ENCODE measurements at regions not wholly inside any gene's neighbourhood (a gene's known extent, or its start where the extent isn't known, plus 50 kb on each side); places are given as distances from the start of the nearest gene placed in this dataset.
A peak's percentile ranks its signal among the peaks of the same experiment; 100 is the strongest.

- Histone ChIP-seq H4K20me1 (ENCODE audit: control insufficient read depth, insufficient read depth, low read depth, low read length) (no peaks in the 10 kb centered on the region), H3K9me2 (replicated peaks; ENCODE audit: control insufficient read depth, low read length) (no peaks in the 10 kb centered on the region), H3K27ac (ENCODE audit: low read depth, low read length) (no peak overlapping the region), H3F3A (ENCODE audit: control insufficient read depth, insufficient read depth) (no peaks in the 10 kb centered on the region), H3K36me3 (ENCODE audit: control insufficient read depth, low read length) (no peaks in the 10 kb centered on the region), H3K4me1 (ENCODE audit: control insufficient read depth, low read length) (peaks cover 55% of the 10 kb centered on the region), H3K27me3 (ENCODE audit: control insufficient read depth, low read length) (no peaks in the 10 kb centered on the region), H3K9me3 (ENCODE audit: control insufficient read depth, insufficient read depth, low read length) (peaks cover 10% of the 10 kb centered on the region), H3K4me3 (ENCODE audit: low read length) (no peak overlapping the region), H3K4me2 (ENCODE audit: low read length) (no peak overlapping the region), H3K79me2 (ENCODE audit: control insufficient read depth, low read length) (no peaks in the 10 kb centered on the region)
- TF ChIP-seq CTCF (IDR thresholded peaks at IDR 0.05; ENCODE audit: low read depth, low read length, poor library complexity, severe bottlenecking) (no peak), EZH2phosphoT487 (IDR thresholded peaks at IDR 0.05; ENCODE audit: borderline replicate concordance, low read length) (no peak)
Observed at GRCh38 chr15:69855258-69856000, 242.3 kb downstream of the TLE3 start.

DNA sequence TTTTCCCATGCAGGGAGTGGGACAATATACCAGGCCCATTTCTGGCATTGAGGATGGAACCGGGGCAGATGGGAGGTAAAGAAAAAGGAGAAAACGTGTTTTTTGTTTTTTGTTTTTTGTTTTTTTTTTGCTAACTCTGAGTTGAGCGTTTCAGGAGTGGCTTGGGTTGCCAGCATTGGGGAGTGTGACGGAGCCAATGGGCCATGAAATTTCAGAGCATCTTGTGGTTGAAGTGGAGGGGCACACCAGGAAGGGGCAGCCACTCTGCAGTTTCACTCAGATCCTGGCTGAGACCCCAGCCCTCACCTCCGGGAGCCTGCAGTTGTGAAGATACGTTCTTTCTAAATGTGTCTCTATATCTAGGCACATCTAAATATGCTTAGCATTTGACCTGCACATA is 240.5 kb downstream of the TLE3 start:
- no peak for TF ChIP-seq CTCF (IDR thresholded peaks at IDR 0.05; ENCODE audit: low read depth, low read length, poor library complexity, severe bottlenecking)
- TF ChIP-seq EZH2phosphoT487 (IDR thresholded peaks at IDR 0.05; ENCODE audit: borderline replicate concordance, low read length) = no peak
- no peaks in the 10 kb centered on the region for H3K9me2 ChIP-seq (replicated peaks; ENCODE audit: control insufficient read depth, low read length)
- peak overlapping the region; percentile 29 for H3K27ac ChIP-seq (ENCODE audit: low read depth, low read length)
- no peaks in the 10 kb centered on the region for H4K20me1 ChIP-seq (ENCODE audit: control insufficient read depth, insufficient read depth, low read depth, low read length)
- no peaks in the 10 kb centered on the region for H3K36me3 ChIP-seq (ENCODE audit: control insufficient read depth, low read length)
- no peaks in the 10 kb centered on the region for H3K27me3 ChIP-seq (ENCODE audit: control insufficient read depth, low read length)
- H3F3A ChIP-seq (ENCODE audit: control insufficient read depth, insufficient read depth) = no peaks in the 10 kb centered on the region
- peak overlapping the region; percentile 60 for H3K4me2 ChIP-seq (ENCODE audit: low read length)
- H3K4me1 ChIP-seq (ENCODE audit: control insufficient read depth, low read length) = peaks cover 63% of the 10 kb centered on the region
- H3K4me3 ChIP-seq (ENCODE audit: low read length) = peak overlapping the region; percentile 52
- H3K79me2 ChIP-seq (ENCODE audit: control insufficient read depth, low read length) = no peaks in the 10 kb centered on the region
- peaks cover 10% of the 10 kb centered on the region for H3K9me3 ChIP-seq (ENCODE audit: control insufficient read depth, insufficient read depth, low read length)

DNA sequence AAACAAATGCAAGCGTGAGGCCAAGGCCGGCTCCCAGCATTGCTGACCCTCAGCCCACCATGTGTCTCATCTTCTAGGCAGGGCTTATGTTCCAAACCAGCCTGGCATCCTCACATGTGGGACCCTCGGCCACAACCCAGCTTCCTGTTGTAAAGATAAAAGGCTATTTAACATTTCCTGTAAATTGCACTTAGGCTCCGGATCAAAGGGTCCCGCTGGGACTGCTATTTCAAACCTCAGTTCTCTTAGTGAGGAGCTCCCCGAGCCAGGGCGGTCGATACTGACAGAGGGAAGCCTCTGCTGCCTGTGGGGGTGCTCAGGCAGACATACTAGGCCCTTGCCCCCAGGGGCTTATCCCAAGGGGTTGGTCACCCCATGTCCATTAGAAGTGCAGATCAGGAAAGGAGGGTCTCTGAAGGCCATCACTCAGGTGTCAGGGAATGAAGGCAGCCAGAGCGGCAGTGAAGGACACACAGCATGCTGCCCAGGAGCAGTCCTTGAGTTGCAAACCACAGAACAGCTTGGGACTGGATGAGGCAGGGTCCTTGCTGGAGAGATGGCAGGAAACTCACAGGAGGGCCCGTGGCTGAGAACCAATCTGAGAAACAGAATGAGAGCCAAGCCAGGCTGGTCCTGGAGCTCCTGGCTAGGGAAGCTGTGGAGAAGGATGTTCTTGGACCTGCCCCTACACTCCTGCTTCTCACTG is 239.9 kb downstream of the TLE3 start:
- no peaks in the 10 kb centered on the region for H4K20me1 ChIP-seq (ENCODE audit: control insufficient read depth, insufficient read depth, low read depth, low read length)
- no peaks in the 10 kb centered on the region for H3K9me2 ChIP-seq (replicated peaks; ENCODE audit: control insufficient read depth, low read length)
- no peaks in the 10 kb centered on the region for H3F3A ChIP-seq (ENCODE audit: control insufficient read depth, insufficient read depth)
- H3K79me2 ChIP-seq (ENCODE audit: control insufficient read depth, low read length) = no peaks in the 10 kb centered on the region
- no peaks in the 10 kb centered on the region for H3K27me3 ChIP-seq (ENCODE audit: control insufficient read depth, low read length)
- H3K4me1 ChIP-seq (ENCODE audit: control insufficient read depth, low read length) = peaks cover 63% of the 10 kb centered on the region
- peaks cover 8% of the 10 kb centered on the region for H3K9me3 ChIP-seq (ENCODE audit: control insufficient read depth, insufficient read depth, low read length)
- peak overlapping the region; percentile 60 for H3K4me2 ChIP-seq (ENCODE audit: low read length)
- no peaks in the 10 kb centered on the region for H3K36me3 ChIP-seq (ENCODE audit: control insufficient read depth, low read length)
- peak overlapping the region; percentile 29 for H3K27ac ChIP-seq (ENCODE audit: low read depth, low read length)
- no peak for TF ChIP-seq CTCF (IDR thresholded peaks at IDR 0.05; ENCODE audit: low read depth, low read length, poor library complexity, severe bottlenecking)
- TF ChIP-seq EZH2phosphoT487 (IDR thresholded peaks at IDR 0.05; ENCODE audit: borderline replicate concordance, low read length) = no peak
- H3K4me3 ChIP-seq (ENCODE audit: low read length) = peak overlapping the region; percentile 52

Measured in DOHH2 (cell line).